ENCODE measurements at regions not wholly inside any gene's neighbourhood (a gene's known extent, or its start where the extent isn't known, plus 50 kb on each side); places are given as distances from the start of the nearest gene placed in this dataset.

DNA sequence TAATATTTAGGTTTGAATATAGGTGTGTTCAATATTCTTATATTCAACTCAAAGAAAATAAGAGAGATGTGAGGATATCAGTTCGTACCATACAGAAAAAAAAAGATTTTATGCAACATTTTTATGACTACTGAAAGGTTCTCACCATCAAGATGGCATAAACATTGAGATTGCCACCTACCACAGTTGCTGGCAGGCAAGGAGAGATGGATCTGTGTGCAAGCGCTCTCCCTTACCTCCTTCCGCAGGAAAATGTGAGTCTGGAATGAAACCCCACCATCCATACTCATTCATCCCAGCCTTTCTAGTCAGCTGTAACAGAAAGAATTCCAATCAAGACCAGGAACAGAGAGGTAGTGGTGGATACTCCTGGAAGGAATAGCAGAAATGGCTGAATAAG lies 376.9 kb downstream of the PPP3CA start:
- Histone ChIP-seq H3K36me3 (ENCODE audit: insufficient read depth) (no peaks in the 10 kb centered on the region), H3K4me3 (IDR thresholded peaks at IDR 0.05; ENCODE audit: insufficient read depth, low read depth, low read length) (no peak overlapping the region), H2AFZ (ENCODE audit: low read depth) (no peak overlapping the region), H3K27me3 (ENCODE audit: insufficient read depth, low read depth) (no peaks in the 10 kb centered on the region), H3K79me2 (ENCODE audit: insufficient read depth, low read depth) (no peaks in the 10 kb centered on the region), H3K4me1 (ENCODE audit: low read depth, poor library complexity, severe bottlenecking) (no peaks in the 10 kb centered on the region), H3K9ac (no peak overlapping the region), H3K27ac (no peak overlapping the region), H4K20me1 (ENCODE audit: insufficient read depth) (no peaks in the 10 kb centered on the region), H3K4me2 (no peak overlapping the region)
- TF ChIP-seq, protein P1, sequence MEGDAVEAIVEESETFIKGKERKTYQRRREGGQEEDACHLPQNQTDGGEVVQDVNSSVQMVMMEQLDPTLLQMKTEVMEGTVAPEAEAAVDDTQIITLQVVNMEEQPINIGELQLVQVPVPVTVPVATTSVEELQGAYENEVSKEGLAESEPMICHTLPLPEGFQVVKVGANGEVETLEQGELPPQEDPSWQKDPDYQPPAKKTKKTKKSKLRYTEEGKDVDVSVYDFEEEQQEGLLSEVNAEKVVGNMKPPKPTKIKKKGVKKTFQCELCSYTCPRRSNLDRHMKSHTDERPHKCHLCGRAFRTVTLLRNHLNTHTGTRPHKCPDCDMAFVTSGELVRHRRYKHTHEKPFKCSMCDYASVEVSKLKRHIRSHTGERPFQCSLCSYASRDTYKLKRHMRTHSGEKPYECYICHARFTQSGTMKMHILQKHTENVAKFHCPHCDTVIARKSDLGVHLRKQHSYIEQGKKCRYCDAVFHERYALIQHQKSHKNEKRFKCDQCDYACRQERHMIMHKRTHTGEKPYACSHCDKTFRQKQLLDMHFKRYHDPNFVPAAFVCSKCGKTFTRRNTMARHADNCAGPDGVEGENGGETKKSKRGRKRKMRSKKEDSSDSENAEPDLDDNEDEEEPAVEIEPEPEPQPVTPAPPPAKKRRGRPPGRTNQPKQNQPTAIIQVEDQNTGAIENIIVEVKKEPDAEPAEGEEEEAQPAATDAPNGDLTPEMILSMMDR (conservative IDR thresholded peaks at IDR 0.05; ENCODE audit: low read depth, low read length) = no peak

DNA sequence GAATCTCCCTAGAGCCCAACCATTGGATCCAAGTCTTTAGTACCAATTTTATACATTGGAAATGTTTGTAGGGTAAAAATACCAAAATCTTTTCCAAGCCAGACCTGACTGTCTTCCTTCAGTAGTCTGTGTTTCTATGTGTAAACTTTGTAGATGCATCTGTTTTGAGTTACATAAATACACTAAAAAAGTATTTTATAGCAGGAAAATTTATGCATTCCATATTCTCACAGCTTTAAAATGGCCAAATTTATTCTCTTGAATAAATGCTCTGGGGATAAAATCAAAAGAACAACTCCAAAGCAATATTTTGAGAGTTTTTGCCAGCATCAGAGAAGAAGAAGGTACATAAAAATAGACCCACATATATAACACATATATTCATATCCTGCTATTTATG lies 377.4 kb downstream of the PPP3CA start:
- H3K4me2 ChIP-seq = no peak overlapping the region
- H3K36me3 ChIP-seq (ENCODE audit: insufficient read depth) = no peaks in the 10 kb centered on the region
- no peak overlapping the region for H3K27ac ChIP-seq
- no peaks in the 10 kb centered on the region for H3K79me2 ChIP-seq (ENCODE audit: insufficient read depth, low read depth)
- no peak overlapping the region for H2AFZ ChIP-seq (ENCODE audit: low read depth)
- no peaks in the 10 kb centered on the region for H4K20me1 ChIP-seq (ENCODE audit: insufficient read depth)
- H3K4me3 ChIP-seq (IDR thresholded peaks at IDR 0.05; ENCODE audit: insufficient read depth, low read depth, low read length) = no peak overlapping the region
- no peak overlapping the region for H3K9ac ChIP-seq
- no peaks in the 10 kb centered on the region for H3K4me1 ChIP-seq (ENCODE audit: low read depth, poor library complexity, severe bottlenecking)
- TF ChIP-seq, protein P1 (conservative IDR thresholded peaks at IDR 0.05; ENCODE audit: low read depth, low read length) = no peak
- no peaks in the 10 kb centered on the region for H3K27me3 ChIP-seq (ENCODE audit: insufficient read depth, low read depth)

DNA sequence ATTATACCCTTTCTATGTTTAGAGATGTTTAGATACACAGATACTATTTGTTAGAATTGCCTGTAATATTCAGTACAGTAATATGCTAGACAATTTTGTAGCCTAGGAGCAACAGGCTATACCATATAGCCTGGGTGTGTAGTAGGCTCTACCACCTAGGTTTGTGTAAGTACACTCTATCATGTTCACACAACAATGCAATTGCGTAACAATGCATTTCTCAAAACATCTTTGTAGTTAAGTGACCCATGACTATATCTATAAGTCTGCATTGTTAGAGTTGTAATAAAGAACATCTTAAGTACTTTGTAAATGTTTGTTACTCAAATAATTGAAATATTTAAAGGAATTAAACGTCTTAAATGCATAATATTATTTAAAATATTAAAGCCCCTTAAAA lies 379.3 kb downstream of the PPP3CA start:
- H3K4me2 ChIP-seq = no peak overlapping the region
- no peaks in the 10 kb centered on the region for H3K36me3 ChIP-seq (ENCODE audit: insufficient read depth)
- no peak overlapping the region for H3K27ac ChIP-seq
- no peaks in the 10 kb centered on the region for H3K79me2 ChIP-seq (ENCODE audit: insufficient read depth, low read depth)
- TF ChIP-seq, protein P1 (conservative IDR thresholded peaks at IDR 0.05; ENCODE audit: low read depth, low read length) = no peak
- no peak overlapping the region for H3K4me3 ChIP-seq (IDR thresholded peaks at IDR 0.05; ENCODE audit: insufficient read depth, low read depth, low read length)
- H4K20me1 ChIP-seq (ENCODE audit: insufficient read depth) = no peaks in the 10 kb centered on the region
- H3K27me3 ChIP-seq (ENCODE audit: insufficient read depth, low read depth) = no peaks in the 10 kb centered on the region
- H3K9ac ChIP-seq = no peak overlapping the region
- H3K4me1 ChIP-seq (ENCODE audit: low read depth, poor library complexity, severe bottlenecking) = no peaks in the 10 kb centered on the region
- no peak overlapping the region for H2AFZ ChIP-seq (ENCODE audit: low read depth)

DNA sequence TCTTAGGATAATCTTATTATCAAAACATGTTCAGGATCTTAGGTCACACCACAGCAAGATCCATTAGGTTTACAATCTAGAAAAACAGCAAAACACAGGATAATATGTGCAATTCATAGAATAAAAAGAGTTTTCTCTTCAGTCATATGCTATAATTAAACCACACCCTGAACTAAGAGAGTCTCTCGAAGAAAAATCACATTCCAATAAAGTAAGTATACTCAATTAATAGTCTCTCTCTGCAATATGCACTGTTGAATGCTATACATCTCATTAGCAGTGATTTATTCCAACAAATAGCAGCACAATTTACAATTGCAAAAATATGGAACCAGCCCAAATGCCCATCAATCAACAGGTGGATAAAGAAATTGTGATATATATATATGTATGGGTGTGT lies 383.7 kb downstream of the PPP3CA start:
- Histone ChIP-seq H3K27ac (no peak overlapping the region), H2AFZ (ENCODE audit: low read depth) (no peak overlapping the region), H3K4me3 (IDR thresholded peaks at IDR 0.05; ENCODE audit: insufficient read depth, low read depth, low read length) (no peak overlapping the region), H3K27me3 (ENCODE audit: insufficient read depth, low read depth) (no peaks in the 10 kb centered on the region), H3K4me1 (ENCODE audit: low read depth, poor library complexity, severe bottlenecking) (no peaks in the 10 kb centered on the region), H3K4me2 (no peak overlapping the region), H3K36me3 (ENCODE audit: insufficient read depth) (no peaks in the 10 kb centered on the region), H4K20me1 (ENCODE audit: insufficient read depth) (no peaks in the 10 kb centered on the region), H3K79me2 (ENCODE audit: insufficient read depth, low read depth) (no peaks in the 10 kb centered on the region), H3K9ac (no peak overlapping the region)
- TF ChIP-seq, protein P1 (conservative IDR thresholded peaks at IDR 0.05; ENCODE audit: low read depth, low read length) = no peak

DNA sequence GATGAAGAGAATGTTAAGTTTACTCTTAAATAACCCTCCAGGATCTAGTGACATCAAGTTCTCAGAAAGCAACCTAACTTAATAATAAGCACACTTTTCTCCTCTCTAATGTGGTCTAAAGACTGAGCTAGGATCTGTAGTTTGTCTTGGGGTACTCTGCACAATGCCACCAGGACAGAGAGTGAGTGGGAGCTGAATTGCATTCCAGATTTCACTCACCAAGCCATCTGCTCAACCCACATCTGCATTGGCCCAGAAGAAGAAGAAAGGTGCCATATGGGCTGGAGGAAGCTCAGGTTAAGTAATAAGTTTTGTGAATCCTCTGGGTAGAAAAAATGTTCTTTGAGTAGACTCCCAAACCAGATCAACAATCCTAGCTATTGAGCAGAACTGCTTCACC lies 384.6 kb downstream of the PPP3CA start:
- Histone ChIP-seq H4K20me1 (ENCODE audit: insufficient read depth) (no peaks in the 10 kb centered on the region), H3K4me2 (no peak overlapping the region), H3K27me3 (ENCODE audit: insufficient read depth, low read depth) (no peaks in the 10 kb centered on the region), H3K27ac (no peak overlapping the region), H3K79me2 (ENCODE audit: insufficient read depth, low read depth) (no peaks in the 10 kb centered on the region), H3K4me1 (ENCODE audit: low read depth, poor library complexity, severe bottlenecking) (no peaks in the 10 kb centered on the region), H3K9ac (no peak overlapping the region), H3K36me3 (ENCODE audit: insufficient read depth) (no peaks in the 10 kb centered on the region), H3K4me3 (IDR thresholded peaks at IDR 0.05; ENCODE audit: insufficient read depth, low read depth, low read length) (no peak overlapping the region), H2AFZ (ENCODE audit: low read depth) (no peak overlapping the region)
- TF ChIP-seq, protein P1 (conservative IDR thresholded peaks at IDR 0.05; ENCODE audit: low read depth, low read length) = no peak

Measured in KMS-11 (cell line).